ENCODE measurements at regions not wholly inside any gene's neighbourhood (a gene's known extent, or its start where the extent isn't known, plus 50 kb on each side); places are given as distances from the start of the nearest gene placed in this dataset.

DNA sequence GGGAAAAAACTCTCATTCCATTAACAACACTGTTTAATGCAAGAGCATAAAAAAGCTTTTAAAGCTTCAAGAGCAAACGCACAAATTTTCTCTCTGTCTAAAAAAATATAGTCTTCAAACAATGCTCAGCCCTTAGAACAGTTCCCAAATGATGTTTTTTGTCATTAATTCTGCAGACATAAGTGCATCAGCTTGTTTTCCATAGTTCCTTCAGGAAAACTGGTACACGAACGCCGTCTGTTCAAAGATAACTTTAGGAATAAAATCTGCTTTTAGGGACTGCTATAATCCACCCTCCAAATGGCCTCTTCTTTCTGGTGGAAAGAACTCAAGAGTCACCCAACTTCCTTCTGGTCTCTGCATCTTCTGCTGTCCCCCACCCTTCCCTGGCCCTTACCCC lies 98.2 kb upstream of the SLC66A3 start:
- no peak for TF ChIP-seq POLR2A (IDR thresholded peaks at IDR 0.05)
- TF ChIP-seq, protein P1, sequence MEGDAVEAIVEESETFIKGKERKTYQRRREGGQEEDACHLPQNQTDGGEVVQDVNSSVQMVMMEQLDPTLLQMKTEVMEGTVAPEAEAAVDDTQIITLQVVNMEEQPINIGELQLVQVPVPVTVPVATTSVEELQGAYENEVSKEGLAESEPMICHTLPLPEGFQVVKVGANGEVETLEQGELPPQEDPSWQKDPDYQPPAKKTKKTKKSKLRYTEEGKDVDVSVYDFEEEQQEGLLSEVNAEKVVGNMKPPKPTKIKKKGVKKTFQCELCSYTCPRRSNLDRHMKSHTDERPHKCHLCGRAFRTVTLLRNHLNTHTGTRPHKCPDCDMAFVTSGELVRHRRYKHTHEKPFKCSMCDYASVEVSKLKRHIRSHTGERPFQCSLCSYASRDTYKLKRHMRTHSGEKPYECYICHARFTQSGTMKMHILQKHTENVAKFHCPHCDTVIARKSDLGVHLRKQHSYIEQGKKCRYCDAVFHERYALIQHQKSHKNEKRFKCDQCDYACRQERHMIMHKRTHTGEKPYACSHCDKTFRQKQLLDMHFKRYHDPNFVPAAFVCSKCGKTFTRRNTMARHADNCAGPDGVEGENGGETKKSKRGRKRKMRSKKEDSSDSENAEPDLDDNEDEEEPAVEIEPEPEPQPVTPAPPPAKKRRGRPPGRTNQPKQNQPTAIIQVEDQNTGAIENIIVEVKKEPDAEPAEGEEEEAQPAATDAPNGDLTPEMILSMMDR (IDR thresholded peaks at IDR 0.05), result no peak

Data from gastroesophageal sphincter (tissue), 3 donors.